GM12878 (cell line): ENCODE measurements at regions not wholly inside any gene's neighbourhood (a gene's known extent, or its start where the extent isn't known, plus 50 kb on each side); places are given as distances from the start of the nearest gene placed in this dataset.

Experiments used
- ATAC-seq: fragments of 200-7000 bp; cut with Tn5 transposase; 3 replicates; pipeline ENCODE4 v1.9.1; 2020; ENCODE audit warnings: mild to moderate bottlenecking, moderate library complexity
- BruUV-seq: library from RNA; stranded (reverse); fragments of 400-500 nt; replicated peaks from 2 replicates; lab custom pipeline; 2021; lab: Mats Ljungman, UMichigan
- CTCF ChIA-PET: fragments of 300-600 bp; sonication (Branson Sonifier 250); formaldehyde crosslinking; extraction: SDS; loops from one replicate; lab custom pipeline; 2021; ENCODE audit warnings: inconsistent platforms; lab: Yijun Ruan, JAX
- POLR2A ChIA-PET: fragments of 350-600 bp; formaldehyde crosslinking; extraction: SDS; loops from one replicate; lab custom pipeline; 2021; ENCODE audit warnings: inconsistent platforms; lab: Charles Lee
- RAD21 ChIA-PET: fragments of 300-600 bp; sonication (Branson Sonifier 250); formaldehyde crosslinking; loops from one replicate; lab custom pipeline; 2023; ENCODE audit warnings: antibody characterized with exemption; ENCODE audit not compliant: unreplicated experiment; lab: Charles Lee
- SMC1A ChIA-PET: fragments of 300-600 bp; sonication (Branson Sonifier 250); formaldehyde crosslinking; loops from one replicate; lab custom pipeline; 2023; ENCODE audit not compliant: unreplicated experiment, uncharacterized antibody; lab: Charles Lee
- DNase-seq: peaks from one replicate; pipeline ENCODE4 v3.0.0-alpha.2; 2011; ENCODE audit warnings: low read depth, low spot score
- FAIRE-seq: peaks from 3 replicates; lab custom pipeline; 2011; peaks lifted over from hg19 to GRCh38; lab: Jason Lieb, UNC
- H2AFZ ChIP-seq: 2 replicates; pipeline ENCODE4 v1.6.0; 2011; ENCODE audit warnings: low read depth, low read length, control low read depth; ENCODE audit not compliant: control insufficient read depth
- H3K27ac ChIP-seq: 2 replicates; pipeline ENCODE4 v1.5.1; 2011; ENCODE audit warnings: control low read depth; ENCODE audit not compliant: control insufficient read depth, insufficient read depth
- H3K27me3 ChIP-seq, 2 experiments: replicated peaks in 1 of 2; 2 replicates each; pipeline versions ENCODE4 v1.6.0 to v1.6.1; 2011; ENCODE audit warnings: low read length in 1 of 2; ENCODE audit not compliant: control insufficient read depth in 2 of 2, insufficient read depth in 2 of 2
- H3K36me3 ChIP-seq, 2 experiments: 2 replicates each; pipeline ENCODE4 v1.5.1; 2011; ENCODE audit warnings: low read length in 1 of 2; ENCODE audit not compliant: control insufficient read depth in 2 of 2, insufficient read depth in 2 of 2
- H3K4me1 ChIP-seq: 2 replicates; pipeline ENCODE4 v1.6.1; 2011; ENCODE audit warnings: mild to moderate bottlenecking, low read length, moderate library complexity, mixed read lengths; ENCODE audit not compliant: control insufficient read depth, insufficient read depth
- H3K4me2 ChIP-seq: 2 replicates; pipeline ENCODE4 v1.6.0; 2011; ENCODE audit warnings: control low read depth; ENCODE audit not compliant: control insufficient read depth, insufficient read depth
- H3K4me3 ChIP-seq: fragments of 200-600 bp; sonication (generic); 2 replicates; pipeline ENCODE4 v1.5.1; 2016
- H3K79me2 ChIP-seq: 2 replicates; pipeline ENCODE4 v1.6.0; 2011; ENCODE audit warnings: low read length; ENCODE audit not compliant: control insufficient read depth, insufficient read depth
- H3K9ac ChIP-seq: 2 replicates; pipeline ENCODE4 v1.8.0; 2011; ENCODE audit warnings: low read length, control low read depth, mixed read lengths; ENCODE audit not compliant: control insufficient read depth, insufficient read depth
- H3K9me3 ChIP-seq: replicated peaks from 3 replicates; pipeline ENCODE4 v1.5.1; 2011; ENCODE audit warnings: mild to moderate bottlenecking, low read length; ENCODE audit not compliant: control insufficient read depth, insufficient read depth
- H4K20me1 ChIP-seq: 2 replicates; pipeline ENCODE4 v1.6.0; 2011; ENCODE audit not compliant: control insufficient read depth, insufficient read depth
- CHD2 ChIP-seq: IDR thresholded peaks from 2 replicates; pipeline ENCODE4 v1.6.1; 2011; ENCODE audit warnings: low read depth, low read length, improper control_type of control experiment, borderline replicate concordance
- FOS ChIP-seq: IDR thresholded peaks from 3 replicates; pipeline ENCODE4 v1.6.1; 2011; ENCODE audit warnings: borderline replicate concordance; ENCODE audit not compliant: insufficient read length; ENCODE audit errors: extremely low read depth
- HDAC6 ChIP-seq: fragments of 200-600 bp; sonication (generic); IDR thresholded peaks from one replicate; pipeline ENCODE4 v1.8.0; 2017; ENCODE audit warnings: antibody characterized with exemption; ENCODE audit not compliant: unreplicated experiment
- HDGF ChIP-seq: fragments of 450-650 bp; IDR thresholded peaks from 2 replicates; pipeline ENCODE4 v1.6.1; 2016; ENCODE audit warnings: antibody characterized with exemption
- JUND ChIP-seq: IDR thresholded peaks from 2 replicates; pipeline ENCODE4 v1.6.1; 2012; ENCODE audit warnings: low read depth, mild to moderate bottlenecking, low read length, improper control_type of control experiment, moderate library complexity
- MTA2 ChIP-seq: fragments of 450-650 bp; IDR thresholded peaks from 2 replicates; pipeline ENCODE4 v1.6.1; 2016; ENCODE audit warnings: low read depth, mild to moderate bottlenecking, moderate library complexity
- MTA3 ChIP-seq: IDR thresholded peaks from 2 replicates; pipeline ENCODE4 v1.6.1; 2012; ENCODE audit warnings: low read length, inconsistent platforms, borderline replicate concordance
- NFXL1 ChIP-seq: fragments of 450-650 bp; IDR thresholded peaks from 2 replicates; pipeline ENCODE4 v1.6.1; 2017; ENCODE audit warnings: antibody characterized with exemption, mild to moderate bottlenecking, borderline replicate concordance
- NR2C1 ChIP-seq: fragments of 450-650 bp; IDR thresholded peaks from 2 replicates; pipeline ENCODE4 v1.6.1; 2017; ENCODE audit warnings: antibody characterized with exemption, mild to moderate bottlenecking, moderate library complexity
- PML ChIP-seq: IDR thresholded peaks from 2 replicates; pipeline ENCODE4 v1.6.1; 2012; ENCODE audit warnings: low read length, inconsistent platforms
- POLR2A ChIP-seq: IDR thresholded peaks from 2 replicates; pipeline ENCODE4 v1.6.1; 2011; ENCODE audit warnings: low read depth, mild to moderate bottlenecking, low read length
- RAD51 ChIP-seq: fragments of 450-650 bp; IDR thresholded peaks from 2 replicates; pipeline ENCODE4 v1.6.1; 2016; ENCODE audit warnings: moderate library complexity, mild to moderate bottlenecking, inconsistent platforms
- RFX5 ChIP-seq: IDR thresholded peaks from 2 replicates; pipeline ENCODE4 v1.6.1; 2011; ENCODE audit warnings: low read depth, low read length, improper control_type of control experiment
- SIX5 ChIP-seq: IDR thresholded peaks from 2 replicates; pipeline ENCODE4 v1.6.1; 2011; ENCODE audit warnings: mild to moderate bottlenecking, low read depth, low read length, moderate library complexity; ENCODE audit not compliant: severe bottlenecking
- TAF1 ChIP-seq: IDR thresholded peaks from 2 replicates; pipeline ENCODE4 v1.6.1; 2011; ENCODE audit warnings: mild to moderate bottlenecking, low read depth, low read length, borderline replicate concordance
- ZNF24 ChIP-seq: fragments of 450-650 bp; IDR thresholded peaks from 2 replicates; pipeline ENCODE4 v1.6.1; 2017; ENCODE audit warnings: antibody characterized with exemption, mild to moderate bottlenecking
- WGBS: methylation state at CpG from one replicate; pipeline ENCODE4 v1.1.6; 2016; ENCODE audit warnings: low lambda C conversion rate; ENCODE audit not compliant: insufficient replicate concordance, insufficient coverage; ENCODE audit errors: missing lambda C conversion rate; 5-methylcytosine and 5-hydroxymethylcytosine counted together
- in situ Hi-C: fragments of 300-500 bp; cut with MboI; formaldehyde crosslinking; loops from 9 replicates; pipeline ENCODE4 v1.14.3; 2018; ENCODE audit warnings: mixed read lengths
- intact Hi-C: fragments of 100-400 bp; cut with micrococcal nuclease; formaldehyde crosslinking; loops from one replicate; pipeline ENCODE4 v1.14.2; 2022; ENCODE audit not compliant: unreplicated experiment
- TF ChIP-seq, protein P1 (sequence below): IDR thresholded peaks from 2 replicates; pipeline ENCODE4 v1.6.1; 2011; ENCODE audit warnings: borderline replicate concordance, low read depth, mild to moderate bottlenecking, moderate library complexity, mixed read lengths, low read length; ENCODE audit not compliant: insufficient read depth; ENCODE audit errors: extremely low read length
- TF ChIP-seq, protein P2 (sequence below): fragments of 450-650 bp; IDR thresholded peaks from 2 replicates; pipeline ENCODE4 v1.6.1; 2017; ENCODE audit warnings: antibody characterized with exemption, mild to moderate bottlenecking, moderate library complexity
- TF ChIP-seq, protein P3 (sequence below): fragments of 450-650 bp; formaldehyde crosslinking; IDR thresholded peaks from 2 replicates; pipeline ENCODE4 v1.4.0; 2020; ENCODE audit warnings: mild to moderate bottlenecking, moderate library complexity

DNA sequence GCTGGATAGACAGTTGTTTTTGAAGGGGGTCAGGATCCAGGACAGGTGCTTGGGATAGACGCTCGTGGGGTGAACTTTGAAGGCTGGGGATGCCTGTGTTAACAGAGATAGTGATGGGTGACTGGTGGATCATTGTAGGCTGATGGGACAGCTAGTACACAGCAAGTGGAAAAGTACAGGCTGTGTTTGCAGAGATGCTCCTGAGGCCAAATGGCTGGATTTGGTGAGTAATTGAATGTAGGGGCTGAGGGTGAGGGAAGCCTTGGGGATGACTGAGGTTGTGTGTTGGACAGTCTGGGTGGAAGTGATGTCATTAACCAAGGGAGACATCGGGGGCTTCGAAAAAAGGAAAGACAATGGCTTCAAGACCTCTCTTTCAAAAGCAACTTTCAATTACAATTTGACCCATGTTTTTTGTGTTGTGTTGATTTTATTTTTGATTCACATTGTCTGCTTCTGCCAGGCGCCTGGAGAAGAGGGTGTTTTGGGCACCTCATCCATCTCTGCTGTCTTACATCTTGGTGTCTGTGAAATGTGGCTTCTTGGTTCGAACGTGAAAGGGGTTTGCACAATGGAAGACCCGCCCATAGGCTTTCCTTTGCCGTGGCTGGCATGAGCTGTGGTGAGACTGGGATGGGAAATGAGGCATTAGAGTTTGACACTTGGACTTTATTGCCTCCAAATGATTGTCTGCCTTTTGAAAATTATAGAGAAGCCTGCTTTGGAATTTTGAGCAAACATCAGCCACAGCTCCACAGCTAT is 147.5 kb downstream of the FOXD2 start:
- Histone ChIP-seq H2AFZ (no peak overlapping the region), H3K36me3 (no peaks in the 10 kb centered on the region), H3K4me2 (no peak overlapping the region), H4K20me1 (no peaks in the 10 kb centered on the region), H3K27me3 (peaks cover 0 to 8% of the 10 kb centered on the region in 2 experiments; a peak in 3 of 4 replicates), H3K4me1 (no peaks in the 10 kb centered on the region), H3K79me2 (no peaks in the 10 kb centered on the region), H3K27ac (no peak overlapping the region), H3K9me3 (no peaks in the 10 kb centered on the region), H3K9ac (no peak overlapping the region), H3K4me3 (no peak overlapping the region)
- FAIRE-seq (no peak), DNase-seq (no peak), ATAC-seq (no peak)
- intact Hi-C loops = no loop called here
- WGBS = 20% methylated on average over 9 of the region's 9 CpGs
- ChIA-PET SMC1A (no interaction called here), POLR2A (no interaction called here), RAD21 (no interaction called here), CTCF (no interaction called here)
- no TSS peak for BruUV-seq
- in situ Hi-C loops = no loop called here
- TF ChIP-seq ZNF24 (no peak), NR2C1 (no peak), SIX5 (no peak), FOS (no peak), RAD51 (no peak), MTA3 (no peak), MTA2 (no peak), HDAC6 (no peak), HDGF (no peak), PML (no peak), NFXL1 (no peak), JUND (no peak), TAF1 (no peak), POLR2A (no peak), RFX5 (no peak), CHD2 (no peak)
- TF ChIP-seq, protein P1, sequence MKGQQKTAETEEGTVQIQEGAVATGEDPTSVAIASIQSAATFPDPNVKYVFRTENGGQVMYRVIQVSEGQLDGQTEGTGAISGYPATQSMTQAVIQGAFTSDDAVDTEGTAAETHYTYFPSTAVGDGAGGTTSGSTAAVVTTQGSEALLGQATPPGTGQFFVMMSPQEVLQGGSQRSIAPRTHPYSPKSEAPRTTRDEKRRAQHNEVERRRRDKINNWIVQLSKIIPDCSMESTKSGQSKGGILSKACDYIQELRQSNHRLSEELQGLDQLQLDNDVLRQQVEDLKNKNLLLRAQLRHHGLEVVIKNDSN = no peak
- TF ChIP-seq, protein P2, sequence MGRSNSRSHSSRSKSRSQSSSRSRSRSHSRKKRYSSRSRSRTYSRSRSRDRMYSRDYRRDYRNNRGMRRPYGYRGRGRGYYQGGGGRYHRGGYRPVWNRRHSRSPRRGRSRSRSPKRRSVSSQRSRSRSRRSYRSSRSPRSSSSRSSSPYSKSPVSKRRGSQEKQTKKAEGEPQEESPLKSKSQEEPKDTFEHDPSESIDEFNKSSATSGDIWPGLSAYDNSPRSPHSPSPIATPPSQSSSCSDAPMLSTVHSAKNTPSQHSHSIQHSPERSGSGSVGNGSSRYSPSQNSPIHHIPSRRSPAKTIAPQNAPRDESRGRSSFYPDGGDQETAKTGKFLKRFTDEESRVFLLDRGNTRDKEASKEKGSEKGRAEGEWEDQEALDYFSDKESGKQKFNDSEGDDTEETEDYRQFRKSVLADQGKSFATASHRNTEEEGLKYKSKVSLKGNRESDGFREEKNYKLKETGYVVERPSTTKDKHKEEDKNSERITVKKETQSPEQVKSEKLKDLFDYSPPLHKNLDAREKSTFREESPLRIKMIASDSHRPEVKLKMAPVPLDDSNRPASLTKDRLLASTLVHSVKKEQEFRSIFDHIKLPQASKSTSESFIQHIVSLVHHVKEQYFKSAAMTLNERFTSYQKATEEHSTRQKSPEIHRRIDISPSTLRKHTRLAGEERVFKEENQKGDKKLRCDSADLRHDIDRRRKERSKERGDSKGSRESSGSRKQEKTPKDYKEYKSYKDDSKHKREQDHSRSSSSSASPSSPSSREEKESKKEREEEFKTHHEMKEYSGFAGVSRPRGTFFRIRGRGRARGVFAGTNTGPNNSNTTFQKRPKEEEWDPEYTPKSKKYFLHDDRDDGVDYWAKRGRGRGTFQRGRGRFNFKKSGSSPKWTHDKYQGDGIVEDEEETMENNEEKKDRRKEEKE = no peak
- TF ChIP-seq, protein P3, sequence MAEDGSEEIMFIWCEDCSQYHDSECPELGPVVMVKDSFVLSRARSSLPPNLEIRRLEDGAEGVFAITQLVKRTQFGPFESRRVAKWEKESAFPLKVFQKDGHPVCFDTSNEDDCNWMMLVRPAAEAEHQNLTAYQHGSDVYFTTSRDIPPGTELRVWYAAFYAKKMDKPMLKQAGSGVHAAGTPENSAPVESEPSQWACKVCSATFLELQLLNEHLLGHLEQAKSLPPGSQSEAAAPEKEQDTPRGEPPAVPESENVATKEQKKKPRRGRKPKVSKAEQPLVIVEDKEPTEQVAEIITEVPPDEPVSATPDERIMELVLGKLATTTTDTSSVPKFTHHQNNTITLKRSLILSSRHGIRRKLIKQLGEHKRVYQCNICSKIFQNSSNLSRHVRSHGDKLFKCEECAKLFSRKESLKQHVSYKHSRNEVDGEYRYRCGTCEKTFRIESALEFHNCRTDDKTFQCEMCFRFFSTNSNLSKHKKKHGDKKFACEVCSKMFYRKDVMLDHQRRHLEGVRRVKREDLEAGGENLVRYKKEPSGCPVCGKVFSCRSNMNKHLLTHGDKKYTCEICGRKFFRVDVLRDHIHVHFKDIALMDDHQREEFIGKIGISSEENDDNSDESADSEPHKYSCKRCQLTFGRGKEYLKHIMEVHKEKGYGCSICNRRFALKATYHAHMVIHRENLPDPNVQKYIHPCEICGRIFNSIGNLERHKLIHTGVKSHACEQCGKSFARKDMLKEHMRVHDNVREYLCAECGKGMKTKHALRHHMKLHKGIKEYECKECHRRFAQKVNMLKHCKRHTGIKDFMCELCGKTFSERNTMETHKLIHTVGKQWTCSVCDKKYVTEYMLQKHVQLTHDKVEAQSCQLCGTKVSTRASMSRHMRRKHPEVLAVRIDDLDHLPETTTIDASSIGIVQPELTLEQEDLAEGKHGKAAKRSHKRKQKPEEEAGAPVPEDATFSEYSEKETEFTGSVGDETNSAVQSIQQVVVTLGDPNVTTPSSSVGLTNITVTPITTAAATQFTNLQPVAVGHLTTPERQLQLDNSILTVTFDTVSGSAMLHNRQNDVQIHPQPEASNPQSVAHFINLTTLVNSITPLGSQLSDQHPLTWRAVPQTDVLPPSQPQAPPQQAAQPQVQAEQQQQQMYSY = no peak
